Uterus (tissue), 2 donors: ENCODE measurements at regions not wholly inside any gene's neighbourhood (a gene's known extent, or its start where the extent isn't known, plus 50 kb on each side); places are given as distances from the start of the nearest gene placed in this dataset.
"Not testable (repeated sequence)": the region's sequence is repeated elsewhere in the genome, so short reads cannot be mapped to it uniquely, and the experiment has no call there.

Experiments used
- CTCF ChIP-seq, 4 experiments: fragments of 200-600 bp in 2 of 4; fragments of 450-650 bp in 2 of 4; sonication (generic) in 2 of 4; IDR thresholded peaks; one replicate each; pipeline ENCODE4 v1.5.1; 2016 to 2019; ENCODE audit warnings: antibody characterized with exemption in 4 of 4, mild to moderate bottlenecking in 2 of 4, moderate library complexity in 1 of 4
- POLR2A ChIP-seq, 2 donors: fragments of 450-650 bp; IDR thresholded peaks; one replicate each; pipeline ENCODE4 v1.6.1; 2016; ENCODE audit warnings: antibody characterized with exemption in 2 of 2, mild to moderate bottlenecking in 1 of 2, moderate library complexity in 1 of 2

GRCh38 chr4:53833302-53834003, 231.0 kb downstream of the CHIC2 start:
- not testable (repeated sequence) for TF ChIP-seq CTCF, POLR2A (IDR thresholded peaks at IDR 0.05)
